Left ventricle myocardium superior (tissue), 1 donor: ENCODE measurements at regions not wholly inside any gene's neighbourhood (a gene's known extent, or its start where the extent isn't known, plus 50 kb on each side); places are given as distances from the start of the nearest gene placed in this dataset.

Experiments used
- ATAC-seq: fragments of 200-7000 bp; cut with Tn5 transposase; one replicate; pipeline ENCODE4 v1.9.1; 2020; ENCODE audit warnings: mild to moderate bottlenecking, moderate library complexity
- DNase-seq: peaks from one replicate; pipeline ENCODE4 v3.0.0-alpha.2; 2020
- intact Hi-C: fragments of 100-400 bp; cut with micrococcal nuclease; formaldehyde crosslinking; loops from one replicate; pipeline ENCODE4 v1.11.0; 2022
- donor health status: DM: no; HTN: yes; CAD: no; lungs with severe emphysema.

GRCh38 chr10:8435186-8436055 is 380.9 kb downstream of the GATA3 start:
- intact Hi-C loops = no loop called here
- no peak for ATAC-seq
- DNase-seq = no peak

- DNase-seq (no peak), ATAC-seq (no peak)
- intact Hi-C loops = no loop called here
Observed at GRCh38 chr10:8437896-8438295, 383.4 kb downstream of the GATA3 start.

DNA sequence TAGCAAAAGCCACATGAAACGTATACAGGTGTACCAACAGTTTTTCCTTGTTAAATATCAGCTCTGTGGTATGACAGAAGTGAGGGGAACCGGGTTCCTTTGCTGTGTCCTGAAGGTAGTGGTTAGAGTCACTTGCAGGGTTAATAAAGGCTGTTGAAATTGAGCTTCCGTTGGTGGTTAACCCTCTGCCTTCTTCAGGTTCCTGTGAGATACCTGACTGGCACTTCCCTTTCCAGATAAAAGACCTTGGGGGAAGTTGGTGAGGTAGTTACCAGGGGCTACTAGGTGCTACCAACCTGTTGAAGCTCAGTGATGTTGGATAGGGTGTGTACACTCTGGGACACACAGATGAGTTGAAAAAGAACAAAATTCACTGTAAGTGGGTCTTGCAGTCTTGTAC is 384.1 kb downstream of the GATA3 start:
- DNase-seq (no peak), ATAC-seq (no peak)
- intact Hi-C loops = no loop called here

- DNase-seq = no peak
- ATAC-seq = no peak
Observed at GRCh38 chr10:8439040-8439439, 384.6 kb downstream of the GATA3 start.

GRCh38 chr10:8444630-8445029 is 390.1 kb downstream of the GATA3 start:
- ATAC-seq = peak; percentile 18
- intact Hi-C loops = no loop called here
- no peak for DNase-seq

More at GRCh38 chr10:8439040-8439439, 384.6 kb downstream of the GATA3 start:
- intact Hi-C loops = no loop called here

DNA sequence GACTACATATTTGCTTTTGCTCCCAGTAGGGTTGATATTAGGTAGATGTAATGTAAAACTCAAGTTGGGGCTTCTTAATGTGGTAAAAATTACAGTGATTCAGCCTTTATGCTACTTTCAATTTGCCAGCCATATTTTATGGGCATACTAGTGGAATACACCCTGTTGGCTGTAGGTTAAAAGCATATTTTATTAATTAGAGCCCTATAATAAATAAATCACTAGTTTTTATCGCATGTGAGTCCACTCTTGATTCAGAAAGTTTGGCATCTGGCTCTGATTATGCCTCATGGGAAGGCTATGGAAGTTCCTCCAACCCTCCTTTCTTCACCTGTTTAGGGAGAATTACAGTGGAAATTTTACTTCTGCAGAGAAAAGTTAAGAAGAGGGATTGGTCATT is 390.9 kb downstream of the GATA3 start:
- intact Hi-C loops = no loop called here
- no peak for ATAC-seq
- no peak for DNase-seq

DNA sequence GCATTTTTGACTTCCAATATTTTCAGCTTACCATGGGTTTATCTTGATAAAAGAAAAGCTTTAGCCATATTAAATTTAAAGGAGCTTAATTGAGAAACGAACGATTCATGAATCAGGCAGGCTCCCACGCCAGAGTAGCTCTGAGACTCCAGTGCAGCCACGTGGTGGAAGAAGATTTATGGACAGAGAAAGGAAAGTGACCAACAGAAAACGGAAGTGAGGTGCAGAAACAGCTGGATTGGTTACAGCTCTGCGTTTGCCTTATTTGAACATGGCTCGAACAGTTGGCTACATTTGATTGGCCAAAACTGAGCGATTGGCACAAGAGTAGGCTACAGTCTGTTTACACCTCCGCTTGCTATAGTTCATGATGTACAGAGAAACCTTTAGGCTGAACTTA is 395.4 kb downstream of the GATA3 start:
- intact Hi-C loops = no loop called here
- ATAC-seq = no peak
- DNase-seq = no peak

DNA sequence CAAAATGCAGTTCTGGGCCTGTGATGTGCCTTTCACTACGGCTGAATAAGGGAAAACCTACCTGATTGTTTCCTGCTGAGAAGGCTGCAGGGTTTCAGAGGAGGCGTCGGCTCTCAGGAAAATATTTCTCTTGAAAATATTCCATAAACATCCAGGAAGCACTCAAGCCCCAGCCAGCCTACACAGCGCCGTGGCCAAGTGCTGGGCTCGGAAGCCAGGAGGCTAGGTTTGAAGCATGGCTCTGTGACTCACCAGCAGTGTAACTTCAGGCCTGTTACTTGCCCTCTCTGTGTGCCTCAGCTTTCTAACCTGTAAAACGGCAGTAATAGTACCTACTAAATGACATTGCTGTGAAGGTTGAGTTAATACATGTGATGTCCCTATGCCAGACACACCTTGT is 399.1 kb downstream of the GATA3 start:
- DNase-seq (peak; percentile 65), ATAC-seq (peak; percentile 81)
- intact Hi-C loops = no loop called here

- DNase-seq (no peak), ATAC-seq (no peak)
- intact Hi-C loops = no loop called here
Observed at GRCh38 chr10:8454357-8454756, 399.9 kb downstream of the GATA3 start.

DNA sequence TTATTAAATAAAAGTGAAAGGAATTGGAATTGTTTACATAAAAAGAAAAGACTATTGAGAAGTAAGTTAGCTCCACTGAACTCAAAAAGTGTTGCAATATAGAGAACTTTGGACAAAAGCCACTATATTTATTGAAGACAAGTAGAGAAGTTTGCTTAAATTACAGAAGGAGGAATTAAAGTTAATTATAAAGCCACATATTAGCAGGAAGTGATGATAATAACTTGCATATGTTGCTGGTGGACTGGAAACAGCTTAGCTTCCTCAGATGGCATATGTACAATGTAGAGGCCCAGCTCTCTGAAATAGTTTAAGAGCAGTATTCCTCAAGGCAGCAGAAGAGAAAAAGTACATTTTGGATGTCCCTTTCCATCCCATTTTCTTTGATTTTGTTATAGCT is 400.7 kb downstream of the GATA3 start:
- ATAC-seq (no peak), DNase-seq (no peak)
- intact Hi-C loops = no loop called here

DNA sequence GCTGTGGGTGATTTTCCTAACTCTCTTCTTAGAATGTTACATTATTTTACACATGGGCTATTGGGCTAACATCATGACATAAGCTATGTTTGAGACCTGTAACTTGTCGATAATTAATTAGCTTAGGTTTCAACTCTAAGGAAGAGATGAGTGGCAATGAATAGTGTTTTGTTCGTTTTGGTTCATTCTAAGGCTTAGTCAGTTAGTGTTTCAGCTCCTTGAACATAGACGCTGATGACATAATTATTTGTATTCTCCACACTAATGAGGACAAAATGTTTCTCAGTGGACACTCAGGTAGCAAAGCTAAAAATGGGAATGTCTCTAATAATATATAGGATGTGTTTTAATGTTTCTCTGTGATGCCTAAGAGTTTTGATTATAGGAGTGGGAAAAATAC is 401.9 kb downstream of the GATA3 start:
- DNase-seq = no peak
- no peak for ATAC-seq
- intact Hi-C loops = no loop called here

- intact Hi-C loops = no loop called here
- no peak for ATAC-seq
- no peak for DNase-seq
Observed at GRCh38 chr10:8460626-8461025, 406.1 kb downstream of the GATA3 start.

GRCh38 chr10:8462565-8462964 is 408.1 kb downstream of the GATA3 start:
- DNase-seq (no peak), ATAC-seq (no peak)
- intact Hi-C loops = no loop called here

GRCh38 chr10:8463853-8464252 is 409.4 kb downstream of the GATA3 start:
- ATAC-seq = peak; percentile 57
- no peak for DNase-seq
- intact Hi-C loops = no loop called here

DNA sequence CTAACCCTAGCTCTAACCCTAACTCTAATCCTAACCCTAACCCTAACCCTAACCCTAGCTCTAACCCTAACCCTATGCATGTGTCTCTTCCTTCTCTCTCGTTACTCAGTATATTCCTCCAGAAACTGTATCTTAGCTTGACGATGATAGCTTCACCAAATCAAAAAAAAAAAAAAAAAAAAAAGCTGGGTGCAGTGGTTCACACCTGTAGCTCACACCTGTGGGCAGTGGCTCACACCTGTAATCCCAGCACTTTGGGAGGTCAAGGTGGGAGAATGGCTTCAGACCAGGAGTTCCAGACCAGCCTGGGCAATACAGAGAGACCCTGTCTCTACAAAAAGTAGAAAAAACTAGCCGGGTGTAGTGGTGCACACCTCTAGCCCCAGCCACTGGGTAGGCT is 414.0 kb downstream of the GATA3 start:
- intact Hi-C loops = no loop called here
- no peak for ATAC-seq

DNA sequence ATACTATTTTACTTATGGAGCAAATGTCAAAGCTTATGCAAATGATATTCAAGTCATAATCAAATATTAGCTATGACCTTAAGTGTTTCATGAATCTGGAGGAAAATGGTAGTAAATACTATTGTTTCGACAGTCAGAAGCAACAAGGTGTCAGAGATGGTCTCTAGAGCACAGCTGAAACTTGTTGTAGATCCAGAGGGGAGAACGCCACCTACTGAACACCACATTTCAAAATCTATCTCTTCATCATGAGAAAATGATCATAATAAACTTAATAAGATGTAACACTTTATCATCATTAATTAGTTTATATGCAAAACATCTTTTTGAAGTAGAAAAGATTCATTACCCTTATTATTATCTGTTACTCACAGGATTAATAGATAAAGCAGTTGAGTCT is 418.7 kb downstream of the GATA3 start:
- intact Hi-C loops = no loop called here
- DNase-seq (no peak), ATAC-seq (no peak)

More for the DNA sequence above, 414.0 kb downstream of the GATA3 start:
- DNase-seq = no peak

- DNase-seq (no peak), ATAC-seq (no peak)
- intact Hi-C loops = no loop called here
Observed at GRCh38 chr10:8477300-8477699, 422.8 kb downstream of the GATA3 start.

DNA sequence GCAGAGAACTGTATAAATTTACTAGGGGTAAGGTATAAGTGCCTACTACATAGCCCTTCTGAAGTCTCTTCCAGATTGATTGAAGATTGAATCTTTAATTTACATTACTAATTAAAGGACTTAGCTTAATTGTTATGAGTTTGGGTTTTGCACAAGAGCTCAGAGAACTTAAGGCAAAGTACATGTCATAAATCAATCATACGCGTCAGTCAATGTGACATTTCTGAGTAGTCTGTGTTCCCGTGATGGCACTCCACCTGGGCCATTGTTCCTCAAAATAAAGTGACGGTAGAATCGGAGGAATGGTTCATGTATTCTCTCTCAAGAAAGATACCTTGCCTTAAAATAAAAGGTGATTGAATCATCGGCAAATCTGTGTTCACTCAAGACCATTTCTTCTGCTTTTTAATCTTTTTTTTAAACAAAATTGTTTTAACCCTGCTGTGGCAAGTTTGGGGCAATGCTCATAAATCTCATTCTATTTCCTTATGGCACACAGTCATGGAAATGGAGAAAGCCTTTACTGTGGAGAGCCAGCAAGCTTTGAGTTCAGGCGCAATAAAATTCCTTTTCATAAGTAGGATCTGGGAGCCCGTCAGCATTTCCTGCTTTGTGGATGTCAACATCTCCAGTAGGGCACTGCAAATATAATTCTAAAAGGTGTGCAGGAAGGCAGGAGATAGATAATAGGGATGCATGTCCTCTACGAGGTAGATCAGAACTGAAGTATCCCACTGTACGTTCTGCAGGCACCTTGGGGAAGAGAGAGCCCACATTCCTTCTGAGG is 427.4 kb downstream of the GATA3 start:
- no peak for DNase-seq
- no peak for ATAC-seq
- intact Hi-C loops = no loop called here

- ATAC-seq (no peak), DNase-seq (no peak)
- intact Hi-C loops = no loop called here
Observed at GRCh38 chr10:8485032-8485431, 430.5 kb downstream of the GATA3 start.

- DNase-seq (no peak), ATAC-seq (no peak)
- intact Hi-C loops = no loop called here
Observed at GRCh38 chr10:8487346-8487745, 432.9 kb downstream of the GATA3 start.

- DNase-seq (no peak), ATAC-seq (no peak)
- intact Hi-C loops = no loop called here
Observed at GRCh38 chr10:8489232-8489631, 434.7 kb downstream of the GATA3 start.
